ENCODE measurements at regions not wholly inside any gene's neighbourhood (a gene's known extent, or its start where the extent isn't known, plus 50 kb on each side); places are given as distances from the start of the nearest gene placed in this dataset.

DNA sequence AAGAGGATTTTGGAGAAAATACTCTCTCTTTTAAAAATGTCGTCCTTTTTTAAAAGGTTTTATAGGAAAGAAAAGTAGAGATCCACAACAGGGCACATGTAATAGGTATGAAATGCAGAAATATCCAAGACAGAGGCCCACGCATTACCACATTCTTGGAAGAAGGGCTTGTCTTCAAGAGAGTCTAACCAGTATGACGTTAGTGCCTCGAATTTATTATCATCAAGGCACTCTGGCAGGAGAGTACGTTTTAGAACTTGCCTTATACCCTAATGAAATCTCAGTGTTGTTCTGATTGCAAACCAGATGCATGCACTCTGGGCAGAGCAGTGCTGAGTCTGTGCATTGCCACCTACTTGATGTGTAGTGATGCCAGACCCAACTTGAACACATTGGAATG lies 342.6 kb upstream of the NFE2L3 start:
- POLR2A ChIA-PET = no interaction called here

GRCh38 chr7:25812086-25812850 lies 339.7 kb upstream of the NFE2L3 start:
- Histone ChIP-seq H3K27me3 (ENCODE audit: control insufficient read depth, insufficient read depth, low read length) (no peaks in the 10 kb centered on the region), H3K27ac (ENCODE audit: low read depth, low read length) (no peak overlapping the region), H3K4me3 (ENCODE audit: low read depth, low read length) (no peak overlapping the region), H3K9me3 (ENCODE audit: control insufficient read depth, insufficient read depth, low read length) (no peaks in the 10 kb centered on the region)
- no peak for DNase-seq (ENCODE audit: low read depth, low spot score)
- ChIA-PET POLR2A (no interaction called here), CTCF (no interaction called here)
- no peak for TF ChIP-seq CTCF (IDR thresholded peaks at IDR 0.05; ENCODE audit: low read depth, low read length)

More for the DNA sequence above, 342.6 kb upstream of the NFE2L3 start:
- H3K4me3 ChIP-seq (ENCODE audit: low read depth, low read length) = no peak overlapping the region
- no peaks in the 10 kb centered on the region for H3K27me3 ChIP-seq (ENCODE audit: control insufficient read depth, insufficient read depth, low read length)
- DNase-seq (ENCODE audit: low read depth, low spot score) = no peak
- H3K27ac ChIP-seq (ENCODE audit: low read depth, low read length) = no peak overlapping the region
- no peak for TF ChIP-seq CTCF (IDR thresholded peaks at IDR 0.05; ENCODE audit: low read depth, low read length)
- H3K9me3 ChIP-seq (ENCODE audit: control insufficient read depth, insufficient read depth, low read length) = no peaks in the 10 kb centered on the region
- CTCF ChIA-PET = no interaction called here

- Histone ChIP-seq H3K27ac (ENCODE audit: low read depth, low read length) (no peak overlapping the region), H3K4me3 (ENCODE audit: low read depth, low read length) (no peak overlapping the region), H3K27me3 (ENCODE audit: control insufficient read depth, insufficient read depth, low read length) (no peaks in the 10 kb centered on the region), H3K9me3 (ENCODE audit: control insufficient read depth, insufficient read depth, low read length) (no peaks in the 10 kb centered on the region)
- CTCF ChIA-PET = interaction anchor here (1.3 kb wide), 1 partner anchor 248 kb away, joined by 4 read pairs; no protein-coding TSS in a partner anchor
- POLR2A ChIA-PET = no interaction called here
- TF ChIP-seq CTCF (IDR thresholded peaks at IDR 0.05; ENCODE audit: low read depth, low read length) = no peak
- no peak for DNase-seq (ENCODE audit: low read depth, low spot score)
Observed at GRCh38 chr7:25813381-25813780, 338.6 kb upstream of the NFE2L3 start.

- POLR2A ChIA-PET = no interaction called here
- no peak for TF ChIP-seq CTCF (IDR thresholded peaks at IDR 0.05; ENCODE audit: low read depth, low read length)
- H3K9me3 ChIP-seq (ENCODE audit: control insufficient read depth, insufficient read depth, low read length) = no peaks in the 10 kb centered on the region
- H3K27me3 ChIP-seq (ENCODE audit: control insufficient read depth, insufficient read depth, low read length) = no peaks in the 10 kb centered on the region
- DNase-seq (ENCODE audit: low read depth, low spot score) = no peak
- no peak overlapping the region for H3K4me3 ChIP-seq (ENCODE audit: low read depth, low read length)
- H3K27ac ChIP-seq (ENCODE audit: low read depth, low read length) = no peak overlapping the region
- CTCF ChIA-PET = no interaction called here
Observed at GRCh38 chr7:25815711-25816110, 336.3 kb upstream of the NFE2L3 start.

GRCh38 chr7:25820432-25821040 lies 331.5 kb upstream of the NFE2L3 start:
- peak; percentile 49 for TF ChIP-seq CTCF (IDR thresholded peaks at IDR 0.05; ENCODE audit: low read depth, low read length)

More at GRCh38 chr7:25820432-25821040, 331.5 kb upstream of the NFE2L3 start:
- H3K27me3 ChIP-seq (ENCODE audit: control insufficient read depth, insufficient read depth, low read length) = peaks cover 4% of the 10 kb centered on the region
- ChIA-PET POLR2A (no interaction called here), CTCF (interaction anchor here (0.7 to 1.3 kb wide), 3 partner anchors 22 to 1656 kb away, joined by 3 to 4 read pairs (median 3); no protein-coding TSS in a partner anchor)
- DNase-seq (ENCODE audit: low read depth, low spot score) = no peak
- no peak overlapping the region for H3K27ac ChIP-seq (ENCODE audit: low read depth, low read length)
- no peak overlapping the region for H3K4me3 ChIP-seq (ENCODE audit: low read depth, low read length)
- H3K9me3 ChIP-seq (ENCODE audit: control insufficient read depth, insufficient read depth, low read length) = no peaks in the 10 kb centered on the region

All from AG04450 (cell line).